Neural crest cell (in vitro differentiated cells): ENCODE measurements at regions not wholly inside any gene's neighbourhood (a gene's known extent, or its start where the extent isn't known, plus 50 kb on each side); places are given as distances from the start of the nearest gene placed in this dataset.

Experiments used
- DNase-seq: peaks from one replicate; pipeline ENCODE4 v3.0.0; 2021; ENCODE audit warnings: low read depth, mixed read lengths, low spot score
- H3K27ac Mint-ChIP-seq: one replicate; pipeline ENCODE4 v1.8.0; 2021; ENCODE audit warnings: mild to moderate bottlenecking, mixed read lengths; ENCODE audit not compliant: unreplicated experiment
- H3K27me3 Mint-ChIP-seq: 2 replicates; pipeline ENCODE4 v1.8.0; 2021; ENCODE audit warnings: low read depth, mild to moderate bottlenecking, mixed read lengths
- H3K36me3 Mint-ChIP-seq: 2 replicates; pipeline ENCODE4 v1.8.0; 2021; ENCODE audit warnings: low read depth, mild to moderate bottlenecking, mixed read lengths
- H3K4me1 Mint-ChIP-seq: 2 replicates; pipeline ENCODE4 v1.8.0; 2021; ENCODE audit warnings: mixed read lengths
- H3K4me3 Mint-ChIP-seq: one replicate; pipeline ENCODE4 v1.8.0; 2021; ENCODE audit warnings: mild to moderate bottlenecking, mixed read lengths
- H3K9me3 Mint-ChIP-seq: 2 replicates; pipeline ENCODE4 v1.8.0; 2021; ENCODE audit warnings: mixed read lengths
- TF ChIP-seq, protein P1 (sequence below): fragments of 200-600 bp; sonication (generic); conservative IDR thresholded peaks from 2 replicates; pipeline ENCODE4 v1.5.0; 2021; ENCODE audit warnings: antibody characterized with exemption, mild to moderate bottlenecking

DNA sequence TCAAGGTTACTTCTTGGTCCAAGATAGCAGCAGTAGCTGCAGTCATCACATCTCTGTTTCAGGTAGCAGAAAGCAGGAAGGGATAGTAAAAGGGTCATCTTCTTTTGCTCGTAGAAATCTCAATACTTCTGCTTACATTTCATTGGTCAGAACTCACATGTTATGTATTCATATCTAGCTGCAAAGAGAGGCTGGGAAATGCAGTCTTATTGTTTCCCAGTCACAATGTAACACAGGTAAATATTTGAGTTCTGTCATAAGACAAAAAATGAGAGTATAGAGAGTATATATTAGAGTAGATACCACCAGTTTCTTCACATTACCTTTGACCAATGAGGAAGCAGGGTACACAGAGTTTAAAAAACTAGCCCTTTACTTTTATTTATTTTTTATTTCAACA, 132.4 kb upstream of the ITGA6 start:
- H3K27me3 Mint-ChIP-seq, result peaks cover 6% of the 10 kb centered on the region
- peaks cover 4% of the 10 kb centered on the region for H3K4me1 Mint-ChIP-seq
- no peak overlapping the region for H3K4me3 Mint-ChIP-seq
- no peak overlapping the region for H3K27ac Mint-ChIP-seq
- no peaks in the 10 kb centered on the region for H3K36me3 Mint-ChIP-seq
- H3K9me3 Mint-ChIP-seq, result no peaks in the 10 kb centered on the region
- DNase-seq, result no peak
- TF ChIP-seq, protein P1, sequence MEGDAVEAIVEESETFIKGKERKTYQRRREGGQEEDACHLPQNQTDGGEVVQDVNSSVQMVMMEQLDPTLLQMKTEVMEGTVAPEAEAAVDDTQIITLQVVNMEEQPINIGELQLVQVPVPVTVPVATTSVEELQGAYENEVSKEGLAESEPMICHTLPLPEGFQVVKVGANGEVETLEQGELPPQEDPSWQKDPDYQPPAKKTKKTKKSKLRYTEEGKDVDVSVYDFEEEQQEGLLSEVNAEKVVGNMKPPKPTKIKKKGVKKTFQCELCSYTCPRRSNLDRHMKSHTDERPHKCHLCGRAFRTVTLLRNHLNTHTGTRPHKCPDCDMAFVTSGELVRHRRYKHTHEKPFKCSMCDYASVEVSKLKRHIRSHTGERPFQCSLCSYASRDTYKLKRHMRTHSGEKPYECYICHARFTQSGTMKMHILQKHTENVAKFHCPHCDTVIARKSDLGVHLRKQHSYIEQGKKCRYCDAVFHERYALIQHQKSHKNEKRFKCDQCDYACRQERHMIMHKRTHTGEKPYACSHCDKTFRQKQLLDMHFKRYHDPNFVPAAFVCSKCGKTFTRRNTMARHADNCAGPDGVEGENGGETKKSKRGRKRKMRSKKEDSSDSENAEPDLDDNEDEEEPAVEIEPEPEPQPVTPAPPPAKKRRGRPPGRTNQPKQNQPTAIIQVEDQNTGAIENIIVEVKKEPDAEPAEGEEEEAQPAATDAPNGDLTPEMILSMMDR, result no peak

GRCh38 chr2:172295677-172296076, 131.7 kb upstream of the ITGA6 start:
- H3K27ac Mint-ChIP-seq, result no peak overlapping the region
- no peak overlapping the region for H3K4me3 Mint-ChIP-seq
- H3K4me1 Mint-ChIP-seq, result peaks cover 4% of the 10 kb centered on the region
- TF ChIP-seq, protein P1, result no peak
- H3K9me3 Mint-ChIP-seq, result no peaks in the 10 kb centered on the region
- H3K27me3 Mint-ChIP-seq, result peaks cover 6% of the 10 kb centered on the region
- no peaks in the 10 kb centered on the region for H3K36me3 Mint-ChIP-seq
- no peak for DNase-seq

DNA sequence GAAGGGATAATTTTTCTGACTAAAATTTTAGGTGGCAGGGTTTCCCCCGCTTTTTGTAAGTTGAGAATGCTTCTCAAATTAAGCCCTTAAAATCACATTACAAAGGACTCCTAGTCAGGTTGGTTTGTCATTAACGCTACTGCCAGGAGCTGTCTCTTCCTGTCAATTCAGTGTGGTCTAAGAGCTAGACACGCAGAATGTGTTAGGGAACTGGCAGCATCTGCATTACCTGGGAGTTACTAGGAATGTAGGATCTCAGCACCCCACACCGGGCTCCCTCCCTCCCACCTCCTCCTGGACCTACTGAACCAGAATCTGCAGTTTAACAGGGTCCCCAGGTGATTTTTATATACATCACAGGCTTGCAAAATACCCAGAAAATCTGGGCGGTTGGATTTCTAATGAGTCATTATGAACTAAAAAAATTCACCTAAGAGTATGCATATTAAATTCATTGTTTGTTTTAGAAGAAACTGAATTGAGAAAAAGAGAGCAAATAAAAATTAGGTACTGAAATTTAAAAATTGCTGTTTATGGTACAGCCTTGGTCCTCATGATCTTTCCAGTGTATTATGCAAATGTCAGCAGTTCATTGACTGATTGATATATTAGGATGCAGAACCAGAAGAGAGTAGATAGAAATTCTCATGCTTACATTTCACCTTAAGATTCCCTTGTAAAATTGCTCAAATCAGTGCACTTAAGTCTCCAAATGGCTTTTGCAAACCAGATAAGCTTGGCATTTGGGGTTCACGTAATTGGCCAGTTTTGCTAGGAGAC, 130.9 kb upstream of the ITGA6 start:
- H3K9me3 Mint-ChIP-seq, result no peaks in the 10 kb centered on the region
- no peaks in the 10 kb centered on the region for H3K36me3 Mint-ChIP-seq
- TF ChIP-seq, protein P1, result no peak
- peaks cover 6% of the 10 kb centered on the region for H3K27me3 Mint-ChIP-seq
- peaks cover 4% of the 10 kb centered on the region for H3K4me1 Mint-ChIP-seq
- H3K27ac Mint-ChIP-seq, result no peak overlapping the region
- DNase-seq, result no peak
- H3K4me3 Mint-ChIP-seq, result no peak overlapping the region

- H3K9me3 Mint-ChIP-seq, result no peaks in the 10 kb centered on the region
- no peaks in the 10 kb centered on the region for H3K36me3 Mint-ChIP-seq
- H3K27me3 Mint-ChIP-seq, result peaks cover 6% of the 10 kb centered on the region
- peaks cover 4% of the 10 kb centered on the region for H3K4me1 Mint-ChIP-seq
- no peak overlapping the region for H3K4me3 Mint-ChIP-seq
- TF ChIP-seq, protein P1, result no peak
- DNase-seq, result no peak
- no peak overlapping the region for H3K27ac Mint-ChIP-seq
Observed at GRCh38 chr2:172297531-172297930, 129.9 kb upstream of the ITGA6 start.

DNA sequence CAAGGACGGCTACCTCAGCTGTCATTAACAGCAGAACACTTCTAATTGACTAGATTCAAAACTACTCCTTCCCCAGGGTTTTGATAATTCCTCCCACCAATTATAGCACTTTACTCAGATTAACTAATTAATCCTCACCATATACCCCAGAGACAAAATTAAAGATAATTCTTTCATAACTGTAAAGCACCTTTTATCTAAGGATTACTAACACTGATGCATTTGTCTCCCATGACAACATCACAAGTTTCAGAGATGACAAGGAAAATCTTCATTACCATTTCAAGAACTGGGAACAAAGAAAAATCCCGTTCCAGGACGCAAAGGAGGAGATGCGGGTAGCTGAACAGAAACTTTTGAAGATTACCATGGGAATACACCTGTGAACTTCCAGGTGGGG, 129.4 kb upstream of the ITGA6 start:
- DNase-seq, result no peak
- Mint-ChIP-seq H3K4me3 (no peak overlapping the region), H3K27me3 (peaks cover 6% of the 10 kb centered on the region), H3K36me3 (no peaks in the 10 kb centered on the region), H3K27ac (no peak overlapping the region), H3K4me1 (peaks cover 4% of the 10 kb centered on the region), H3K9me3 (no peaks in the 10 kb centered on the region)
- TF ChIP-seq, protein P1, result no peak
